Colonic mucosa (tissue), 4 donors: ENCODE measurements at regions not wholly inside any gene's neighbourhood (a gene's known extent, or its start where the extent isn't known, plus 50 kb on each side); places are given as distances from the start of the nearest gene placed in this dataset.
"Not testable (repeated sequence)": the region's sequence is repeated elsewhere in the genome, so short reads cannot be mapped to it uniquely, and the experiment has no call there.

ENCODE experiments used
- DNase-seq: peaks from one replicate; pipeline ENCODE4 v3.0.0-alpha.2; 2020
- H3K27ac ChIP-seq: fragments of 200-600 bp; one replicate; pipeline ENCODE4 v1.8.0; 2021
- H3K27me3 ChIP-seq: fragments of 200-600 bp; one replicate; pipeline ENCODE4 v1.8.0; 2021
- H3K36me3 ChIP-seq: fragments of 200-600 bp; one replicate; pipeline ENCODE4 v1.8.0; 2021
- H3K4me1 ChIP-seq: fragments of 200-600 bp; one replicate; pipeline ENCODE4 v1.8.0; 2021; ENCODE audit warnings: mild to moderate bottlenecking
- H3K4me3 ChIP-seq: fragments of 200-600 bp; one replicate; pipeline ENCODE4 v1.8.0; 2021
- H3K9ac ChIP-seq, 2 donors: one replicate each; pipeline ENCODE4 v1.7.0; 2013; ENCODE audit warnings: control low read depth in 2 of 2, low read depth in 2 of 2, low read length in 2 of 2
- H3K9me3 ChIP-seq: fragments of 200-600 bp; one replicate; pipeline ENCODE4 v1.8.0; 2021
- intact Hi-C: fragments of 100-400 bp; cut with DNase I; formaldehyde crosslinking; loops from one replicate; pipeline ENCODE4 v1.14.1; 2022
- TF ChIP-seq, protein P1 (sequence below): fragments of 200-600 bp; IDR thresholded peaks from one replicate; pipeline ENCODE4 v1.8.0; 2022; ENCODE audit warnings: antibody characterized with exemption, mild to moderate bottlenecking
- donor health status: healthy.
- donor health status: DM: no; HTN: no; CAD: no.
- donor health status: DM: no; HTN: no; CAD: no.

DNA sequence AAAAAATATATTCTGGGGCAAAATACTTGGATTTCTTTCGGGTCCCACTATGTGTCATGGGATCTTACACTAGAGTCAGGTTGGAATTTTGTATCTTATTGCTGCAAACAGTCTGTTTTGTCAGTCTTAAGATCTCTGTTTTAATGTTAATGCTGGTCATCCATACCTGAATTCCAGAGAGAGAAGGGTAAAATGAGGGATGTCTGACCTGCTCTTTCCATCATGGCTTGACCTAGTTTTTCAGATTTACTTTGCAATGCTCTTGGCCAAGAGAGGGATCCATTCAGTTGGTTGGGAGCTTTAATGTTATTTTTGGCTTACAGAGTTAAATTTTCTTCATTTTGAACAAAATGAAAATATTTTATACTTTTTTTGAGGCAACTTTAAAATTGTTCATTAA, 117.2 kb downstream of the CASP12 start:
- no peaks in the 10 kb centered on the region for H3K36me3 ChIP-seq
- H3K27ac ChIP-seq = no peak overlapping the region
- H3K9ac ChIP-seq = no peak overlapping the region
- intact Hi-C loops = no loop called here
- DNase-seq = no peak
- H3K4me3 ChIP-seq = no peak overlapping the region
- no peaks in the 10 kb centered on the region for H3K9me3 ChIP-seq
- H3K4me1 ChIP-seq = no peaks in the 10 kb centered on the region
- TF ChIP-seq, protein P1, sequence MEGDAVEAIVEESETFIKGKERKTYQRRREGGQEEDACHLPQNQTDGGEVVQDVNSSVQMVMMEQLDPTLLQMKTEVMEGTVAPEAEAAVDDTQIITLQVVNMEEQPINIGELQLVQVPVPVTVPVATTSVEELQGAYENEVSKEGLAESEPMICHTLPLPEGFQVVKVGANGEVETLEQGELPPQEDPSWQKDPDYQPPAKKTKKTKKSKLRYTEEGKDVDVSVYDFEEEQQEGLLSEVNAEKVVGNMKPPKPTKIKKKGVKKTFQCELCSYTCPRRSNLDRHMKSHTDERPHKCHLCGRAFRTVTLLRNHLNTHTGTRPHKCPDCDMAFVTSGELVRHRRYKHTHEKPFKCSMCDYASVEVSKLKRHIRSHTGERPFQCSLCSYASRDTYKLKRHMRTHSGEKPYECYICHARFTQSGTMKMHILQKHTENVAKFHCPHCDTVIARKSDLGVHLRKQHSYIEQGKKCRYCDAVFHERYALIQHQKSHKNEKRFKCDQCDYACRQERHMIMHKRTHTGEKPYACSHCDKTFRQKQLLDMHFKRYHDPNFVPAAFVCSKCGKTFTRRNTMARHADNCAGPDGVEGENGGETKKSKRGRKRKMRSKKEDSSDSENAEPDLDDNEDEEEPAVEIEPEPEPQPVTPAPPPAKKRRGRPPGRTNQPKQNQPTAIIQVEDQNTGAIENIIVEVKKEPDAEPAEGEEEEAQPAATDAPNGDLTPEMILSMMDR = no peak
- no peaks in the 10 kb centered on the region for H3K27me3 ChIP-seq

DNA sequence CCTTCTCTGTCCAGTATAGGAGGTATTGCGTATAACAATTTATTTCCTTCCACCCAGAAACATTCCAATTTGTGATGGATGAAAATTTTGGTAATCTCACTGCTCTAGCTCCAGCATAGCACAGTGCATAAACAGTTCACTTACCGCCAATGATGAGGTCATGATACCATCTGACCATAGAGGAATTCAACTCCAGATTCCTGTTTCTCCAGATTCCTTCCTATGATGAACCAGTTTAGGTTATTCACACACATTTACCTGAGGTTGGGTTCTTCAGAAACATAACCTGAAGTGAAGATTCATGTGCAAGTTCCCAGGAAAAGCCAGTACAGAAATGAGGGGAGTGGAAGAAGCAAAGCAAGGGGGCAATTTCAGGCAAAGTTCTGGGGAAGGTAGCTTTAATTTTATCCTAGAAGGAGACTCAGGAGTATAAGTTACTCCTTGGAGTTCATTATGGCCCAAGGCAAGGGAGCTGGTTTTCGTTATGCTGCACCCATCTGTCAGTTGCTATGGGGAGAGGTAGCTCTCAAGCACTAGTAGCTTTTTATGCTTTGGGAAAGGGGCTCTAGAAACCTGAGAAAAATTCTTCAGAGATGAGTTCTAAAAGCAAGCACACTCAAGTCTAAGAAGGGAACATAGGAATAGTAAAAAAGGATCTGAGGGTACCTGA, 121.6 kb downstream of the CASP12 start:
- H3K36me3 ChIP-seq = no peaks in the 10 kb centered on the region
- no peaks in the 10 kb centered on the region for H3K9me3 ChIP-seq
- H3K4me3 ChIP-seq = no peak overlapping the region
- TF ChIP-seq, protein P1 = no peak
- intact Hi-C loops = no loop called here
- no peak overlapping the region for H3K27ac ChIP-seq
- no peaks in the 10 kb centered on the region for H3K27me3 ChIP-seq
- no peaks in the 10 kb centered on the region for H3K4me1 ChIP-seq
- DNase-seq = no peak
- H3K9ac ChIP-seq = no peak overlapping the region

DNA sequence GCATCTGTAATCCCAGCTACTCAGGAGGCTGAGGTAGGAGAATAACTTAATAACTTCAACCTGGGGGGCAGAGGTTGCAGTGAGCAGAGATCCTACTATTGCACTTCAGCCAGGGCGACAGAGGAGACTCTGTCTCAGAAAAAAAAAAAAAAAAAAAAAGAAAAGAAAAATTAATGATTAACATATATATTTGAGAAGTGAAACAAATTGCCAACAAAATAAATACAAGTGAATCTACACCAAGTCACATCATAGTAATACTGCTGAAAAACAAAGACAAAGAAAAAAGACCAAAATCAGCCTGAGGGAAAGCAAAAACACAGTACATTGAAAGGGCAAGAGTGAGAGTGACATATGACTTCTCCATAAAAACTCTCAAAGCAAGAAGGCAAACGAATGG, 123.7 kb downstream of the CASP12 start:
- intact Hi-C loops = no loop called here
- no peaks in the 10 kb centered on the region for H3K36me3 ChIP-seq
- no peak overlapping the region for H3K4me3 ChIP-seq
- H3K9ac ChIP-seq = no peak overlapping the region
- H3K4me1 ChIP-seq = no peaks in the 10 kb centered on the region
- H3K27ac ChIP-seq = no peak overlapping the region
- no peak for DNase-seq
- no peaks in the 10 kb centered on the region for H3K9me3 ChIP-seq
- TF ChIP-seq, protein P1 = no peak
- H3K27me3 ChIP-seq = no peaks in the 10 kb centered on the region

GRCh38 chr11:104772806-104773241, 125.4 kb downstream of the CASP12 start:
- intact Hi-C loops = no loop called here
- no peaks in the 10 kb centered on the region for H3K4me1 ChIP-seq
- no peaks in the 10 kb centered on the region for H3K27me3 ChIP-seq
- H3K9me3 ChIP-seq = no peaks in the 10 kb centered on the region
- TF ChIP-seq, protein P1 = no peak
- no peak overlapping the region for H3K27ac ChIP-seq
- no peak overlapping the region for H3K9ac ChIP-seq
- H3K36me3 ChIP-seq = no peaks in the 10 kb centered on the region
- H3K4me3 ChIP-seq = no peak overlapping the region
- no peak for DNase-seq

DNA sequence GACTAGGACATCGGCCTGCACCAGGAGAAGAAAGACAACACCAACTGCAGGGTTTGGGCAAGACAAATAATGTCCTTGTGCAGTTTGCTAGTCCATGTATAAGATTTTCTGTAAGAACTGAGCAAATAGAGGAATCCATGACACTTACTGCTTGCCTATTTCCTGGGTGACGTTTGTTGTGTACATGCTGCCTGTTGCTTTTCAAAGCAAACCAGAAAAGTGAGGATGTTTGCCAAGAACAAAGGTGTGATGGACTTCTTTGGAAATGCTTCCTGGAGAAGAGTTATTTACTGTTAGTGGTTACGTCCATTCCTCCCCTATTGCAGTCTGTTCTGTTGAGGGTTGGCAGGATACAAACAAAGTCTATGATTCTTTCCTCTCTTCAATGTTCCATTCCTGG, 126.5 kb downstream of the CASP12 start:
- Histone ChIP-seq H3K9me3 (no peaks in the 10 kb centered on the region), H3K4me1 (no peaks in the 10 kb centered on the region), H3K36me3 (no peaks in the 10 kb centered on the region), H3K4me3 (no peak overlapping the region), H3K27ac (no peak overlapping the region), H3K9ac (no peak overlapping the region), H3K27me3 (no peaks in the 10 kb centered on the region)
- intact Hi-C loops = no loop called here
- TF ChIP-seq, protein P1 = no peak
- no peak for DNase-seq

DNA sequence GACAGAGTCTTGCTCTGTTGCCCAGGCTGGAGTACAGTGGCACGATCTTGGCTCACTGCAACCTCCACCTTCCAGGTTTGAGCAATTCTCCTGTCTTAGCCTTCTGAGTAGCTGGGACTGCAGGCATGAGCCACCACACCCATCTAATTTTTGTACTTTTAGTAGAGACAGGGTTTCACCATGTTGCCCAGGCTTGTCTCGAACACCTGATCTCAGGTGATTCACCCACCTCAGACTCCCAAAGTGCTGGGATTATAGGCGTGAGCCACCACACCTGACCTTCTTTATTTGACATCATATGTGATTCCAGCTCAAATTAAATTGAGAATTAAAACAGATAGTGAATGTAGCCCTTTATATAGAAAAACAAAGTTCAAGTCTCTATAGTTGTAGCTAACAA, 127.2 kb downstream of the CASP12 start:
- H3K9me3 ChIP-seq, DNase-seq, H3K27ac ChIP-seq, H3K4me1 ChIP-seq, H3K4me3 ChIP-seq, H3K36me3 ChIP-seq, H3K9ac ChIP-seq, intact Hi-C loops, H3K27me3 ChIP-seq: not testable (repeated sequence)
